ENCODE measurements at regions not wholly inside any gene's neighbourhood (a gene's known extent, or its start where the extent isn't known, plus 50 kb on each side); places are given as distances from the start of the nearest gene placed in this dataset.
A peak's percentile ranks its signal among the peaks of the same experiment; 100 is the strongest.
"Not testable (repeated sequence)": the region's sequence is repeated elsewhere in the genome, so short reads cannot be mapped to it uniquely, and the experiment has no call there.

- peak overlapping the region; percentile 7; the same call in 1 of the 2 replicates for H3K56ac ChIP-seq (ENCODE audit: extremely low read depth, insufficient read depth, low read length)
- H3K27ac ChIP-seq (ENCODE audit: insufficient read depth, low read length); dilution Hi-C loops (cut with HindIII; ENCODE audit: low sequenced_read_pairs, unreplicated experiment); H3K9ac ChIP-seq (ENCODE audit: low read depth, low read length); H3K36me3 ChIP-seq (ENCODE audit: control insufficient read depth, insufficient read depth, low read length); H3K27me3 ChIP-seq (ENCODE audit: control insufficient read depth, insufficient read depth, low read length); H3K79me1 ChIP-seq (ENCODE audit: low read depth in 1 of 2, low read length in 2 of 2); H3K4me2 ChIP-seq (ENCODE audit: low read depth, low read length); POLR2A ChIA-PET (ENCODE audit: unreplicated experiment); ATAC-seq (ENCODE audit: low read depth); H3K4me1 ChIP-seq (ENCODE audit: control insufficient read depth, insufficient read depth, low read length); H3K4me3 ChIP-seq (ENCODE audit: insufficient read depth, low read depth, low read length); H4K20me1 ChIP-seq (ENCODE audit: insufficient read depth, low read length); H3K9me3 ChIP-seq (ENCODE audit: control insufficient read depth, insufficient read depth, low read length); H2AK9ac ChIP-seq (replicated peaks; ENCODE audit: low read depth, low read length, poor library complexity); BruUV-seq (replicated peaks); DNase-seq; H3K18ac ChIP-seq (ENCODE audit: low read depth, low read length); H2BK5ac ChIP-seq (ENCODE audit: low read depth, low read length, poor library complexity, severe bottlenecking); H4K5ac ChIP-seq (ENCODE audit: low read depth, low read length): not testable (repeated sequence)
- H4K91ac ChIP-seq (ENCODE audit: insufficient read depth, low read depth, low read length): peak overlapping the region; percentile 85
- peak overlapping the region; percentile 89 for H2AFZ ChIP-seq (replicated peaks; ENCODE audit: low read length, poor library complexity)
- 96% methylated on average over 15 of the region's 25 CpGs; no CpG with 5 or more reads in 1 of the 2 experiments for WGBS, 2 experiments (ENCODE audit: extremely low coverage in 2 of 2, insufficient read length in 1 of 2)
- H2AK5ac ChIP-seq (ENCODE audit: low read depth, low read length): peak overlapping the region; percentile 38
- H3K4ac ChIP-seq (ENCODE audit: low read depth, low read length): peak overlapping the region; percentile 84
- CTCF ChIA-PET: interaction anchor here (0.6 to 2.4 kb wide), 3 partner anchors 80 to 275 kb away, joined by 3 to 10 read pairs (median 6); partner anchors contain the start of genes AMIGO2 and PCED1B
- peak overlapping the region; percentile 88 for H2BK120ac ChIP-seq (ENCODE audit: low read depth, low read length)
- H4K8ac ChIP-seq (ENCODE audit: low read depth in 2 of 2, low read length in 2 of 2): peak overlapping the region in 1 of 2 experiments; percentile 71; a peak in 2 of 4 replicates
- in situ Hi-C loops (cut with MboI; ENCODE audit: low sequenced_read_pairs): loop anchor here (5.0 kb wide), 1 partner anchor 275 kb away; no protein-coding TSS in a partner anchor
- peak overlapping the region; percentile 59 for H3K14ac ChIP-seq (replicated peaks; ENCODE audit: low read depth, low read length)
- H3K9me1 ChIP-seq (ENCODE audit: insufficient read depth, low read length): peaks cover 14% of the 10 kb centered on the region
- H2BK20ac ChIP-seq (ENCODE audit: low read depth, low read length): peak overlapping the region; percentile 96
- H3K23ac ChIP-seq (ENCODE audit: low read depth, low read length): peak overlapping the region; percentile 79; the same call in 1 of the 2 replicates
- intact Hi-C loops (cut with micrococcal nuclease): loop anchor here (1.0 to 10.0 kb wide), 3 partner anchors 90 to 378 kb away; no protein-coding TSS in a partner anchor
- peak overlapping the region; percentile 38; the same call in 1 of the 3 replicates for H2BK15ac ChIP-seq (ENCODE audit: low read depth, low read length)
Observed at GRCh38 chr12:47306773-47307679, 227.3 kb upstream of the AMIGO2 start.
